GM18909 (cell line): ENCODE measurements at regions not wholly inside any gene's neighbourhood (a gene's known extent, or its start where the extent isn't known, plus 50 kb on each side); places are given as distances from the start of the nearest gene placed in this dataset.
"Not testable (repeated sequence)": the region's sequence is repeated elsewhere in the genome, so short reads cannot be mapped to it uniquely, and the experiment has no call there.

Experiments
- ATAC-seq: cut with Tn5 transposase; IDR thresholded peaks from one replicate; pipeline ENCODE4 v1.9.1; 2021; ENCODE audit warnings: mild to moderate bottlenecking; ENCODE audit not compliant: unreplicated experiment, poor library complexity

- ATAC-seq = no peak
Observed at GRCh38 chr11:87675993-87676392, 499.2 kb downstream of the RAB38 start.

GRCh38 chr11:87666730-87667129 lies 508.5 kb downstream of the RAB38 start:
- ATAC-seq = no peak

GRCh38 chr11:87662287-87662686 lies 513.0 kb downstream of the RAB38 start:
- no peak for ATAC-seq

GRCh38 chr11:87660926-87661660 lies 514.1 kb downstream of the RAB38 start:
- ATAC-seq = no peak

GRCh38 chr11:87659807-87660206 lies 515.4 kb downstream of the RAB38 start:
- ATAC-seq = no peak

- ATAC-seq = no peak
Observed at GRCh38 chr11:87645626-87646025, 529.6 kb downstream of the RAB38 start.

- ATAC-seq = no peak
Observed at GRCh38 chr11:87639753-87640364, 535.4 kb downstream of the RAB38 start.

- ATAC-seq = no peak
Observed at GRCh38 chr11:87635001-87635400, 540.2 kb downstream of the RAB38 start.

- ATAC-seq = no peak
Observed at GRCh38 chr11:87634331-87634730, 540.9 kb downstream of the RAB38 start.

- ATAC-seq = no peak
Observed at GRCh38 chr11:87628957-87629356, 546.3 kb downstream of the RAB38 start.

GRCh38 chr11:87628026-87628580 lies 547.1 kb downstream of the RAB38 start:
- ATAC-seq = no peak

GRCh38 chr11:87623531-87624365 lies 551.5 kb downstream of the RAB38 start:
- not testable (repeated sequence) for ATAC-seq

GRCh38 chr11:87616511-87616910 lies 558.7 kb downstream of the RAB38 start:
- no peak for ATAC-seq

GRCh38 chr11:87604350-87604749 lies 566.6 kb downstream of the TMEM135 start:
- ATAC-seq = no peak

- no peak for ATAC-seq
Observed at GRCh38 chr11:87603887-87604286, 566.2 kb downstream of the TMEM135 start.

- no peak for ATAC-seq
Observed at GRCh38 chr11:87602776-87603175, 565.0 kb downstream of the TMEM135 start.

- no peak for ATAC-seq
Observed at GRCh38 chr11:87600938-87601337, 563.2 kb downstream of the TMEM135 start.

GRCh38 chr11:87597725-87598124 lies 560.0 kb downstream of the TMEM135 start:
- ATAC-seq = no peak

GRCh38 chr11:87596176-87596575 lies 558.4 kb downstream of the TMEM135 start:
- ATAC-seq = no peak

GRCh38 chr11:87589082-87589481 lies 551.3 kb downstream of the TMEM135 start:
- no peak for ATAC-seq

- ATAC-seq = not testable (repeated sequence)
Observed at GRCh38 chr11:87585613-87586012, 547.9 kb downstream of the TMEM135 start.
